ENCODE measurements at regions not wholly inside any gene's neighbourhood (a gene's known extent, or its start where the extent isn't known, plus 50 kb on each side); places are given as distances from the start of the nearest gene placed in this dataset.

- no peak for TF ChIP-seq ZNF462 (CRISPR knock-in tag; IDR thresholded peaks at IDR 0.05)
Measured at GRCh38 chr6:118758946-118759345, 107.6 kb upstream of the CEP85L start (continued).

GRCh38 chr6:118755941-118756646 is 104.7 kb upstream of the CEP85L start:
- Mint-ChIP-seq H3K27ac (no peak overlapping the region), H3K36me3 (ENCODE audit: low read depth) (no peaks in the 10 kb centered on the region), H3K4me3 (no peak overlapping the region), H3K4me1 (no peaks in the 10 kb centered on the region), H3K27me3 (ENCODE audit: insufficient read depth, low read depth, poor library complexity) (peaks cover 3% of the 10 kb centered on the region), H3K9me3 (no peaks in the 10 kb centered on the region)
- H3F3A ChIP-seq (replicated peaks; ENCODE audit: low read depth): no peaks in the 10 kb centered on the region
- no peak overlapping the region for H3K27ac ChIP-seq (ENCODE audit: low read depth)
- no peak overlapping the region for H2AFZ ChIP-seq
- 0 out of 2 replicates have a peak, but pooled peaks cover 4% of the 10 kb centered on the region for H3K9me2 ChIP-seq (ENCODE audit: insufficient read depth)
- DNase-seq (ENCODE audit: low spot score) (no peak), ATAC-seq (no peak)
- no peaks in the 10 kb centered on the region for H3K27me3 ChIP-seq (ENCODE audit: insufficient read depth)
- H3K4me1 ChIP-seq (ENCODE audit: insufficient read depth): no peaks in the 10 kb centered on the region
- H3K4me2 ChIP-seq: no peak overlapping the region
- no peaks in the 10 kb centered on the region for H3K36me3 ChIP-seq (ENCODE audit: insufficient read depth)
- H4K20me1 ChIP-seq (replicated peaks; ENCODE audit: insufficient read depth): no peaks in the 10 kb centered on the region
- no peaks in the 10 kb centered on the region for H3K79me2 ChIP-seq (replicated peaks; ENCODE audit: insufficient read depth)
- H3K4me3 ChIP-seq: no peak overlapping the region
- TF ChIP-seq ZNF462 (CRISPR knock-in tag; IDR thresholded peaks at IDR 0.05) (no peak), EZH2phosphoT487 (IDR thresholded peaks at IDR 0.05; ENCODE audit: unreplicated experiment) (no peak), ZNF331 (CRISPR knock-in tag; IDR thresholded peaks at IDR 0.05; ENCODE audit: low read depth) (no peak), ZNF114 (CRISPR knock-in tag; IDR thresholded peaks at IDR 0.05) (no peak)
- TF ChIP-seq, protein P1, sequence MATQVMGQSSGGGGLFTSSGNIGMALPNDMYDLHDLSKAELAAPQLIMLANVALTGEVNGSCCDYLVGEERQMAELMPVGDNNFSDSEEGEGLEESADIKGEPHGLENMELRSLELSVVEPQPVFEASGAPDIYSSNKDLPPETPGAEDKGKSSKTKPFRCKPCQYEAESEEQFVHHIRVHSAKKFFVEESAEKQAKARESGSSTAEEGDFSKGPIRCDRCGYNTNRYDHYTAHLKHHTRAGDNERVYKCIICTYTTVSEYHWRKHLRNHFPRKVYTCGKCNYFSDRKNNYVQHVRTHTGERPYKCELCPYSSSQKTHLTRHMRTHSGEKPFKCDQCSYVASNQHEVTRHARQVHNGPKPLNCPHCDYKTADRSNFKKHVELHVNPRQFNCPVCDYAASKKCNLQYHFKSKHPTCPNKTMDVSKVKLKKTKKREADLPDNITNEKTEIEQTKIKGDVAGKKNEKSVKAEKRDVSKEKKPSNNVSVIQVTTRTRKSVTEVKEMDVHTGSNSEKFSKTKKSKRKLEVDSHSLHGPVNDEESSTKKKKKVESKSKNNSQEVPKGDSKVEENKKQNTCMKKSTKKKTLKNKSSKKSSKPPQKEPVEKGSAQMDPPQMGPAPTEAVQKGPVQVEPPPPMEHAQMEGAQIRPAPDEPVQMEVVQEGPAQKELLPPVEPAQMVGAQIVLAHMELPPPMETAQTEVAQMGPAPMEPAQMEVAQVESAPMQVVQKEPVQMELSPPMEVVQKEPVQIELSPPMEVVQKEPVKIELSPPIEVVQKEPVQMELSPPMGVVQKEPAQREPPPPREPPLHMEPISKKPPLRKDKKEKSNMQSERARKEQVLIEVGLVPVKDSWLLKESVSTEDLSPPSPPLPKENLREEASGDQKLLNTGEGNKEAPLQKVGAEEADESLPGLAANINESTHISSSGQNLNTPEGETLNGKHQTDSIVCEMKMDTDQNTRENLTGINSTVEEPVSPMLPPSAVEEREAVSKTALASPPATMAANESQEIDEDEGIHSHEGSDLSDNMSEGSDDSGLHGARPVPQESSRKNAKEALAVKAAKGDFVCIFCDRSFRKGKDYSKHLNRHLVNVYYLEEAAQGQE (IDR thresholded peaks at IDR 0.05; ENCODE audit: unreplicated experiment): no peak
